ENCODE measurements at regions not wholly inside any gene's neighbourhood (a gene's known extent, or its start where the extent isn't known, plus 50 kb on each side); places are given as distances from the start of the nearest gene placed in this dataset.

GRCh38 chr7:92992483-92992882 is 125.3 kb downstream of the SAMD9 start:
- no peaks in the 10 kb centered on the region for H3K36me3 ChIP-seq (ENCODE audit: control insufficient read depth, insufficient read depth, low read length)
- no peak overlapping the region for H3K9ac ChIP-seq (ENCODE audit: low read depth, low read length)
- no peaks in the 10 kb centered on the region for H3K9me3 ChIP-seq (ENCODE audit: control insufficient read depth, insufficient read depth, low read length)
- H3K4me3 ChIP-seq (ENCODE audit: low read depth, low read length): no peak overlapping the region
- no peaks in the 10 kb centered on the region for H3K27me3 ChIP-seq (ENCODE audit: control insufficient read depth, insufficient read depth, low read length)
- H3K4me1 ChIP-seq (ENCODE audit: control insufficient read depth, insufficient read depth, low read length): no peaks in the 10 kb centered on the region

DNA sequence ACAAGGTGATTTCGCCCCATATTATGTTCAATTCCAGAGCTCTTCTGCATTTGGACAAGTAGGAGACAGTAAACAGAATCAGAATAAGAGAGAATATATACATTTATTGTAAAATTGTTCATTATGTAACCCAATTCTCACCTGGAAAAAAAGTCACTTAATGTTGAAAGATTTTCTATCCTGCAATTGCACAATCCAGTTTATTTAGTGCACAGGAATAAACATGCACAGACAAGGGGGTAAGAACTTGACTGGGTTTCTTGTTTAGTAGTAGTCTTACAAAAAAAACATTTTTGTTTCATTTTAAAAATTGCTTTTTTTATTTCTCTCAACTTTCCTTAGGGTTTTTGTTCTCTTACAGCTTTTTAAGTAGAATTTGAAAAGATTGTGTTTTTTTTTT is 126.6 kb downstream of the SAMD9 start:
- Histone ChIP-seq H3K36me3 (ENCODE audit: control insufficient read depth, insufficient read depth, low read length) (no peaks in the 10 kb centered on the region), H3K27me3 (ENCODE audit: control insufficient read depth, insufficient read depth, low read length) (no peaks in the 10 kb centered on the region), H3K9me3 (ENCODE audit: control insufficient read depth, insufficient read depth, low read length) (no peaks in the 10 kb centered on the region), H3K4me3 (ENCODE audit: low read depth, low read length) (no peak overlapping the region), H3K4me1 (ENCODE audit: control insufficient read depth, insufficient read depth, low read length) (no peaks in the 10 kb centered on the region), H3K9ac (ENCODE audit: low read depth, low read length) (no peak overlapping the region)

DNA sequence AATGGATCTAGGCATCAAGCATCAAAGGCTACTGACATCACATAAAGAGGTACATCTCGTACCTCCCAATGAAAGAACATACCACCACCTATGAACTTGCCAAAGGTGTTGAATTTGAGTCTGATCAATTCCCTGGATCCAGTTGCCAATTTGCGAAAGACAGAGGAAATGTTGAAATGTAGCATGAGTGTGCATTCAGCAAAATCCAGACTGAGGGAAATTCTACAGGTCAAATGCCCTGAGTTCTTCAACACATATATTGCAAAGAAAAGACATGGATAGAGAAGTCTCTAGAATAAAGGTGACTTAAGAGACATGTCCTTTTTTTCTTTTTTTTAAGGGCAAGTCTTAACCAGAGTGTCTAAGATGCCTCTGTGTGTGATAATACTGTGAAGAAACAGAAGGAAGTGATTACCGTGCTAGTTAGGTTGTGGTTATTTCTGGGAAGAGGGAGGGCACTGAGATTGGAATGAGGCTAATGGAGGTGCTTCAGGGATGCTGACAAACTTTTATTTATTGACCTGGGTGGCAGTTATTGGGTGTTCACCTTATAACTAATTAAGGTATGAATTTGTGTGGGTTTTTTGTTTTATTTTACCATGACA is 128.7 kb downstream of the SAMD9 start:
- H3K4me3 ChIP-seq (ENCODE audit: low read depth, low read length): no peak overlapping the region

DNA sequence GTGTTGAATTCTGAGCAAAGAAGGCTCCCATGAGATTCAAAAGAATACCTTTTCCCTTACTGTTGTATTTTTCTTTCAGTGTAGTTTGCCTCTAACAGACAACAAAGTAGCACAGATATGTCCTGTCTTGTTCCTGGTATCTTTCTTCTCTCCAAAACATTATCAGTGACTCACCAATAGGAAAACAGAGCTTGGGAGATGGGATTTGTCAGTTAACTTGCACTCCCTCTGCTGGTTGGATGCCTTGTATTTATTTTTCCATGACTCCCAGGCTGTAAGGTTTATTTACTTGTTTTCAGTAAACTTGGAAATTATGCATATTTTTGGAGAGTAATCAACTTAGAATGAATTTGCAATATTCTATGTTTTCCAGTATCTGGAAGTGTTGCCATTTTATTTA is 129.7 kb downstream of the SAMD9 start:
- Histone ChIP-seq H3K9me3 (ENCODE audit: control insufficient read depth, insufficient read depth, low read length) (no peaks in the 10 kb centered on the region), H3K27me3 (ENCODE audit: control insufficient read depth, insufficient read depth, low read length) (no peaks in the 10 kb centered on the region), H3K4me1 (ENCODE audit: control insufficient read depth, insufficient read depth, low read length) (no peaks in the 10 kb centered on the region), H3K9ac (ENCODE audit: low read depth, low read length) (no peak overlapping the region), H3K4me3 (ENCODE audit: low read depth, low read length) (no peak overlapping the region), H3K36me3 (ENCODE audit: control insufficient read depth, insufficient read depth, low read length) (no peaks in the 10 kb centered on the region)

More for the DNA sequence above, 128.7 kb downstream of the SAMD9 start:
- H3K36me3 ChIP-seq (ENCODE audit: control insufficient read depth, insufficient read depth, low read length): no peaks in the 10 kb centered on the region
- no peak overlapping the region for H3K9ac ChIP-seq (ENCODE audit: low read depth, low read length)
- no peaks in the 10 kb centered on the region for H3K4me1 ChIP-seq (ENCODE audit: control insufficient read depth, insufficient read depth, low read length)
- H3K27me3 ChIP-seq (ENCODE audit: control insufficient read depth, insufficient read depth, low read length): no peaks in the 10 kb centered on the region
- H3K9me3 ChIP-seq (ENCODE audit: control insufficient read depth, insufficient read depth, low read length): no peaks in the 10 kb centered on the region

DNA sequence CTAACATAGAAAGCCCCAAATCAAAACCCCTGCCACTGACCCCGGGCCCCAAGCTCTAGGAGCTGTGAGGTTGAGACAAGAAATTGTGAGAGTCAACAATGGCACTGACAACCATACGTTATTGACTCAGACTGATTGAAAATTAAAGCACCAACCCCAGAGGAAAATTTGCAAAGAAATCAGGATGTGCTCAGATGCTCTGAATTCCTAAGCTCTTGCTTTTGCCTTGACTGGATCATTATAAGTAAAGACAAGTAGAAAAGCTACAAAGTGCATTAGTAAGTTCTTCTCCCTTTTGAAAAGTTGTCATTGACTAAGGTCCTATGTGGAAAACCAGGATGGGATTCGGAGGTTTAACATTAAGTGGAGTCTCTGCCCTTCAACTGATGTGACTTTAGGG is 130.2 kb downstream of the SAMD9 start:
- Histone ChIP-seq H3K9ac (ENCODE audit: low read depth, low read length) (no peak overlapping the region), H3K27me3 (ENCODE audit: control insufficient read depth, insufficient read depth, low read length) (no peaks in the 10 kb centered on the region), H3K9me3 (ENCODE audit: control insufficient read depth, insufficient read depth, low read length) (no peaks in the 10 kb centered on the region), H3K4me1 (ENCODE audit: control insufficient read depth, insufficient read depth, low read length) (no peaks in the 10 kb centered on the region), H3K36me3 (ENCODE audit: control insufficient read depth, insufficient read depth, low read length) (no peaks in the 10 kb centered on the region), H3K4me3 (ENCODE audit: low read depth, low read length) (no peak overlapping the region)

GRCh38 chr7:92987095-92987494 is 130.7 kb downstream of the SAMD9 start:
- H3K4me1 ChIP-seq (ENCODE audit: control insufficient read depth, insufficient read depth, low read length): no peaks in the 10 kb centered on the region

GRCh38 chr7:92982928-92983327 is 134.9 kb downstream of the SAMD9 start:
- no peaks in the 10 kb centered on the region for H3K27me3 ChIP-seq (ENCODE audit: control insufficient read depth, insufficient read depth, low read length)
- H3K36me3 ChIP-seq (ENCODE audit: control insufficient read depth, insufficient read depth, low read length): no peaks in the 10 kb centered on the region
- H3K9me3 ChIP-seq (ENCODE audit: control insufficient read depth, insufficient read depth, low read length): no peaks in the 10 kb centered on the region
- no peak overlapping the region for H3K9ac ChIP-seq (ENCODE audit: low read depth, low read length)
- H3K4me3 ChIP-seq (ENCODE audit: low read depth, low read length): no peak overlapping the region
- H3K4me1 ChIP-seq (ENCODE audit: control insufficient read depth, insufficient read depth, low read length): no peaks in the 10 kb centered on the region

More at GRCh38 chr7:92987095-92987494, 130.7 kb downstream of the SAMD9 start:
- H3K4me3 ChIP-seq (ENCODE audit: low read depth, low read length): no peak overlapping the region
- no peak overlapping the region for H3K9ac ChIP-seq (ENCODE audit: low read depth, low read length)
- H3K36me3 ChIP-seq (ENCODE audit: control insufficient read depth, insufficient read depth, low read length): no peaks in the 10 kb centered on the region
- H3K27me3 ChIP-seq (ENCODE audit: control insufficient read depth, insufficient read depth, low read length): no peaks in the 10 kb centered on the region
- no peaks in the 10 kb centered on the region for H3K9me3 ChIP-seq (ENCODE audit: control insufficient read depth, insufficient read depth, low read length)

GRCh38 chr7:92976931-92977330 is 140.6 kb upstream of the CDK6 start:
- no peaks in the 10 kb centered on the region for H3K36me3 ChIP-seq (ENCODE audit: control insufficient read depth, insufficient read depth, low read length)
- no peak overlapping the region for H3K4me3 ChIP-seq (ENCODE audit: low read depth, low read length)
- H3K9me3 ChIP-seq (ENCODE audit: control insufficient read depth, insufficient read depth, low read length): no peaks in the 10 kb centered on the region
- H3K9ac ChIP-seq (ENCODE audit: low read depth, low read length): no peak overlapping the region
- no peaks in the 10 kb centered on the region for H3K4me1 ChIP-seq (ENCODE audit: control insufficient read depth, insufficient read depth, low read length)
- no peaks in the 10 kb centered on the region for H3K27me3 ChIP-seq (ENCODE audit: control insufficient read depth, insufficient read depth, low read length)

DNA sequence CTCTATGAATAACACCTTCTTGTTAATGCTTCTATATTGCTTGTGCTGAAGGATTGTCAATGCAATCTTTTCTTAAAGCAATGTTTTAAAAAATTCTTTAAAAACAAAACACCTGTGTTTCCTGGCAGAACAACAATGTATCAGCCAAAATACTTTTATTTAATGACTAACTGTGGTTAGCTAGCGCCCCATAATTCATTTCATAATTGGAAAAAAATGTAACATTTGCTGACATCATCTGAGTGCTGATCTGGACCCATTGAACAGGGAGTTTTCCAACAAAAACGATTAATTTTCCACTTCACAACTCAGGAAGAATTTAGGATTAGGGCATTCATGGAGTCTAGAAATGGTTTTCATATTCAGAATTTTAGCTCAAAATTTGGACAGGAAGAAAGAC is 137.6 kb upstream of the CDK6 start:
- Histone ChIP-seq H3K4me3 (ENCODE audit: low read depth, low read length) (no peak overlapping the region), H3K27me3 (ENCODE audit: control insufficient read depth, insufficient read depth, low read length) (no peaks in the 10 kb centered on the region)

DNA sequence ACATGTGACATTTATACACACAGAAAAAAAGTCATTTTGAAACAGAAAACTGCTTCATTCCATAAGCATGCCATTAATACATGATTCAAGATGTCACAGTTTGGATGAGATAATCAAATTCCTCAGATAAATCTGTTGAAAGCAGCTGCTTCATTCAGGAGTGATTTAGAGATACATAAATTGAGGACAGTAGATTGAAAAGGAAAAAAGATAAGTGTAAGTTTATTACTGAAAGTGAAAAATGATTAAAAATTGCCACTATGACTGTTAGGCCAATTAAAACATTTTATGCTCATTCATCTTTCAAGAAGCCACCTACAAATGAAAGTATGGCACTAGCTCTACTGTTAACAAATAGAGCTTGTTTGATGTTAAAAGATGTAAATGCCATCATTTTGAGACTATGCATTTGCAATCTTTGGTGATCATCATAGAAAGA is 136.9 kb upstream of the CDK6 start:
- Histone ChIP-seq H3K9me3 (ENCODE audit: control insufficient read depth, insufficient read depth, low read length) (no peaks in the 10 kb centered on the region), H3K27me3 (ENCODE audit: control insufficient read depth, insufficient read depth, low read length) (no peaks in the 10 kb centered on the region), H3K36me3 (ENCODE audit: control insufficient read depth, insufficient read depth, low read length) (no peaks in the 10 kb centered on the region), H3K4me3 (ENCODE audit: low read depth, low read length) (no peak overlapping the region), H3K4me1 (ENCODE audit: control insufficient read depth, insufficient read depth, low read length) (no peaks in the 10 kb centered on the region), H3K9ac (ENCODE audit: low read depth, low read length) (no peak overlapping the region)

More for the DNA sequence above, 137.6 kb upstream of the CDK6 start:
- H3K9ac ChIP-seq (ENCODE audit: low read depth, low read length): no peak overlapping the region
- no peaks in the 10 kb centered on the region for H3K9me3 ChIP-seq (ENCODE audit: control insufficient read depth, insufficient read depth, low read length)
- H3K36me3 ChIP-seq (ENCODE audit: control insufficient read depth, insufficient read depth, low read length): no peaks in the 10 kb centered on the region
- no peaks in the 10 kb centered on the region for H3K4me1 ChIP-seq (ENCODE audit: control insufficient read depth, insufficient read depth, low read length)

- Histone ChIP-seq H3K9ac (ENCODE audit: low read depth, low read length) (no peak overlapping the region), H3K4me3 (ENCODE audit: low read depth, low read length) (no peak overlapping the region), H3K36me3 (ENCODE audit: control insufficient read depth, insufficient read depth, low read length) (no peaks in the 10 kb centered on the region), H3K27me3 (ENCODE audit: control insufficient read depth, insufficient read depth, low read length) (no peaks in the 10 kb centered on the region), H3K9me3 (ENCODE audit: control insufficient read depth, insufficient read depth, low read length) (no peaks in the 10 kb centered on the region), H3K4me1 (ENCODE audit: control insufficient read depth, insufficient read depth, low read length) (no peaks in the 10 kb centered on the region)
Observed at GRCh38 chr7:92972441-92972840, 136.1 kb upstream of the CDK6 start.

DNA sequence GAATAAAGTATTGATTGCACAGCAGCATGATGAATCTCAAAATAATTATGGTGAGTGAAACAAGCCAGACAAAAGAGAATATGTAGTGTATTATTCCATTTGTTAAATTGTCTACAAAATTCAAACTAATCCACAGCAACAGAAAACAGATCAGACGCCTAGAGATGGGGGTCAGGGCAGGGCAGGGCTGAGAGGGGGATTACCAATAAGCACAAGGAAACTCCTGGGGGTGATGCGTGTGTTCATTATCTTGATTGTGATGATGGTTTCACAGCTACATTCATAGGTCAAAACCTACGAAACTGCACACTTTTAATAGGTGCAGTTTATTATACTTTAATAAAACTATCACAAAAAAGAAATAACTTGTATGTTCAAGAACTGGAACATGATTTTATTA is 132.7 kb upstream of the CDK6 start:
- no peak overlapping the region for H3K9ac ChIP-seq (ENCODE audit: low read depth, low read length)
- H3K36me3 ChIP-seq (ENCODE audit: control insufficient read depth, insufficient read depth, low read length): no peaks in the 10 kb centered on the region

More for the DNA sequence above, 132.7 kb upstream of the CDK6 start:
- Histone ChIP-seq H3K9me3 (ENCODE audit: control insufficient read depth, insufficient read depth, low read length) (no peaks in the 10 kb centered on the region), H3K4me3 (ENCODE audit: low read depth, low read length) (no peak overlapping the region), H3K4me1 (ENCODE audit: control insufficient read depth, insufficient read depth, low read length) (no peaks in the 10 kb centered on the region), H3K27me3 (ENCODE audit: control insufficient read depth, insufficient read depth, low read length) (no peaks in the 10 kb centered on the region)
